Left lung (tissue), 4 donors: ENCODE measurements at regions not wholly inside any gene's neighbourhood (a gene's known extent, or its start where the extent isn't known, plus 50 kb on each side); places are given as distances from the start of the nearest gene placed in this dataset.
A peak's percentile ranks its signal among the peaks of the same experiment; 100 is the strongest.

Source experiments
- ATAC-seq: fragments of 200-7000 bp; cut with Tn5 transposase; one replicate; pipeline ENCODE4 v1.9.1; 2020; ENCODE audit warnings: moderate library complexity
- DNase-seq, 4 donors: peaks; one replicate each; pipeline ENCODE4 v3.0.0-alpha.2; 2013 to 2020
- H3K27ac ChIP-seq, 2 donors: fragments of 200-600 bp; sonication (generic) in 1 of 2; one replicate each; pipeline versions ENCODE4 v1.5.0 to v1.8.0; 2020 to 2021
- H3K27me3 ChIP-seq, 2 donors: fragments of 200-600 bp; sonication (generic) in 1 of 2; one replicate each; pipeline versions ENCODE4 v1.5.0 to v1.8.0; 2020 to 2021
- H3K36me3 ChIP-seq, 2 donors: fragments of 200-600 bp; sonication (generic) in 1 of 2; one replicate each; pipeline versions ENCODE4 v1.5.0 to v1.8.0; 2020 to 2021
- H3K4me1 ChIP-seq, 2 donors: fragments of 200-600 bp; one replicate each; pipeline ENCODE4 v1.8.0; 2021
- H3K4me3 ChIP-seq, 2 donors: fragments of 200-600 bp; sonication (generic) in 1 of 2; one replicate each; pipeline versions ENCODE4 v1.5.0 to v1.8.0; 2020 to 2021; ENCODE audit warnings: mild to moderate bottlenecking in 1 of 2
- H3K9me3 ChIP-seq, 2 donors: fragments of 200-600 bp; sonication (generic) in 1 of 2; one replicate each; pipeline versions ENCODE4 v1.5.0 to v1.8.0; 2020 to 2021
- CTCF ChIP-seq, 2 donors: fragments of 200-600 bp; sonication (generic) in 1 of 2; IDR thresholded peaks; one replicate each; pipeline versions ENCODE4 v1.5.0 to v1.8.0; 2021; ENCODE audit warnings: antibody characterized with exemption in 2 of 2
- intact Hi-C, 2 donors: fragments of 100-400 bp; cut with DNase I; formaldehyde crosslinking; loops; one replicate each; pipeline versions ENCODE4 v1.11.2 to v1.14.2; 2022
- donor health status: DM: no; HTN: yes; CAD: no.
- donor health status: DM: no; HTN: no; CAD: no.

DNA sequence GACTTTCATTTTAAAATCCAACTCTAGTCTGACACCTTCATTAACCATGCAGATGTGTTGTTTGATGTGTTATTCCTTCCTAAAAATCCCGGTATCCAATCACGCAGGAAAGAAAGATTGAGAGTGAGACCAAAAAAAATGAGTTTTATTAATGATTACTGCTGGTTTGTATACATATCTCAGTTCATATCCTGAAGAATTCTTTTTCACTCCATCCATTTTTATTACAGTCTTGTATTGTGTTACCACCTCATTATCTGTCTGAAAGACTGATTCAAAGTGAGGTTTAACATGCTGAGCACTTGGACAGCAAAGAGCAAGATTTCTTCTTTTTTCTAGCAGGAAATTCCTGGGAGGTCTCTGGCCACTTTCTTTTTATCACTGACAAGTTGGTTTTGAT, 268.3 kb downstream of the CDH11 start:
- Histone ChIP-seq H3K36me3 (no peaks in the 10 kb centered on the region), H3K4me1 (no peaks in the 10 kb centered on the region), H3K9me3 (no peaks in the 10 kb centered on the region), H3K27me3 (no peaks in the 10 kb centered on the region), H3K4me3 (no peak overlapping the region), H3K27ac (no peak overlapping the region)
- intact Hi-C loops: no loop called here
- TF ChIP-seq CTCF (IDR thresholded peaks at IDR 0.05): no peak
- ATAC-seq (no peak), DNase-seq (peak in 2 of 4 donors; percentile 12 to 48)

DNA sequence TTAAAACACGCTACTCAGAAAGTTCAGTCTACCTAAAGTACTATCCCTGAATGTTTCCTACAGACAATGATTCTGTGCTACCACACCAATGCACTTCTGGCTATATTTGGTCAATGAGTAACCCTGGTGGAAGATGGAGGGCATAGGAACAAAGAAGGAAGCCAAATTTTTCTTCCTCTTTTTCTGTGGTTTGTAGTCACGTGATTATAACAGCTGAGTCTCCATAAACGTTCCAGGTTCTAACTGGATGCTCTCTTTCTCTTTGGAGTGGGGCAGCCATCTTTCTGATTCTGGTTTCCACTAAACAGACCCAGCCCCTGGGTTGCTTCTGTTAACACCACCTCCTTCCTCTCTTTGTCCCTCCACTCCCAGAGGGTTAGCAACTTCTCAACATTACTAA, 274.9 kb downstream of the CDH11 start:
- intact Hi-C loops: no loop called here
- H3K9me3 ChIP-seq: no peaks in the 10 kb centered on the region
- H3K27me3 ChIP-seq: no peaks in the 10 kb centered on the region
- no peaks in the 10 kb centered on the region for H3K4me1 ChIP-seq
- no peak for TF ChIP-seq CTCF (IDR thresholded peaks at IDR 0.05)
- ATAC-seq (no peak), DNase-seq (no peak)
- H3K27ac ChIP-seq: no peak overlapping the region
- H3K4me3 ChIP-seq: no peak overlapping the region
- no peaks in the 10 kb centered on the region for H3K36me3 ChIP-seq

DNA sequence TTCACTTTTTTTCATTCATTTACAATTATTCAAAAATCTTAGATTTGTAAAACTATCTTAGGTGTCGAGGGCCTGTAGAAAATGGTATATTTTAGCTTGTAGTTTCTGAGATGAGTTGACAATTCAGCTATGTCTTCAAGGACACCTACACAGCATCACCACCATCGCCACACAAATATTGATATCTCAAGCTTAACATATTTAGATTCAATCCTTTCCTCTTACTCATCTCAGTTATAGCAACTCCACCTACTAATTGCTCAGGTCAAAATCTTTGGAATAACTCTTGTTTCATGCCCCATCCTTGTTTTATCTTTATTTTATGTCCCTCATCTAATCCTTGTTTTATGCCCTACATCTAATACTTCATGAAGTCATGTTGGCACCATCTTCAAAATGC, 276.8 kb downstream of the CDH11 start:
- H3K36me3 ChIP-seq: no peaks in the 10 kb centered on the region
- TF ChIP-seq CTCF (IDR thresholded peaks at IDR 0.05): no peak
- ATAC-seq: no peak
- no peaks in the 10 kb centered on the region for H3K27me3 ChIP-seq
- no peaks in the 10 kb centered on the region for H3K4me1 ChIP-seq
- intact Hi-C loops: no loop called here
- H3K4me3 ChIP-seq: no peak overlapping the region
- H3K27ac ChIP-seq: no peak overlapping the region
- H3K9me3 ChIP-seq: no peaks in the 10 kb centered on the region
- no peak for DNase-seq

GRCh38 chr16:64841482-64841881, 280.4 kb downstream of the CDH11 start:
- TF ChIP-seq CTCF (IDR thresholded peaks at IDR 0.05): no peak
- no peak for ATAC-seq
- intact Hi-C loops: no loop called here

DNA sequence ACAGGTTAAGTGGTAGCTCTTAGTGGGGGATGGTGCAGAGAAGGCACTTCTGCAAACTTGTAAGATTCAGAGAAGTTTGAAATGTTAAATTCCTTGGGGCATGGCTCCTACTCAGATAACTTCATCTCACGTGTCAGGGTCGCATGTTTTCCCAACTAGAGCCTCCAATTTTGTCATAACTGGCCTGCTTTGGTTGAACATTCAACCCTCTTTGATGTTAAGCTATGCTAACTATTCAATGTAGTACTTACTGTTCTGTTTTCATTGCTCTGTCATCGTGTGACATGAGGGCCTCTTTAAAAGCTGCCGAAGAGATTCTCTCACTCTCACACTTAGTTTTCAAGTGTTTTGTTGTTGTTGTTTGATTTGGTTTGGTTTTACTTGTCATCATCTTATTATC, 280.8 kb downstream of the CDH11 start:
- Histone ChIP-seq H3K4me1 (no peaks in the 10 kb centered on the region), H3K27ac (no peak overlapping the region), H3K27me3 (no peaks in the 10 kb centered on the region), H3K4me3 (no peak overlapping the region), H3K9me3 (peaks cover 0 to 3% of the 10 kb centered on the region in 2 donors), H3K36me3 (no peaks in the 10 kb centered on the region)
- ATAC-seq (no peak), DNase-seq (no peak)
- no peak for TF ChIP-seq CTCF (IDR thresholded peaks at IDR 0.05)
- intact Hi-C loops: no loop called here

More at GRCh38 chr16:64841482-64841881, 280.4 kb downstream of the CDH11 start:
- Histone ChIP-seq H3K27ac (no peak overlapping the region), H3K9me3 (peaks cover 0 to 3% of the 10 kb centered on the region in 2 donors), H3K36me3 (no peaks in the 10 kb centered on the region), H3K4me1 (no peaks in the 10 kb centered on the region), H3K4me3 (no peak overlapping the region), H3K27me3 (no peaks in the 10 kb centered on the region)
- no peak for DNase-seq
